GM18909 (cell line): ENCODE measurements at regions not wholly inside any gene's neighbourhood (a gene's known extent, or its start where the extent isn't known, plus 50 kb on each side); places are given as distances from the start of the nearest gene placed in this dataset.

Experiments
- ATAC-seq: cut with Tn5 transposase; IDR thresholded peaks from one replicate; pipeline ENCODE4 v1.9.1; 2021; ENCODE audit warnings: mild to moderate bottlenecking; ENCODE audit not compliant: unreplicated experiment, poor library complexity

- ATAC-seq = no peak
These were observed 660.5 kb upstream of the MAN1A1 start for GRCh38 chr6:120010075-120010474.

GRCh38 chr6:120005292-120005976, 655.9 kb upstream of the MAN1A1 start:
- no peak for ATAC-seq

- ATAC-seq = peak; percentile 65
These were observed 637.5 kb upstream of the MAN1A1 start for GRCh38 chr6:119986934-119987549.

GRCh38 chr6:119985952-119986736, 636.6 kb upstream of the MAN1A1 start:
- no peak for ATAC-seq

- no peak for ATAC-seq
These were observed 631.2 kb upstream of the MAN1A1 start for GRCh38 chr6:119980802-119981201.

GRCh38 chr6:119979862-119980261, 630.3 kb upstream of the MAN1A1 start:
- ATAC-seq = no peak

- peak; percentile 62 for ATAC-seq
These were observed 628.8 kb upstream of the MAN1A1 start for GRCh38 chr6:119978274-119978889.

- no peak for ATAC-seq
These were observed 625.0 kb upstream of the MAN1A1 start for GRCh38 chr6:119974430-119975159.

- ATAC-seq = peak; percentile 58
These were observed 616.9 kb upstream of the MAN1A1 start for GRCh38 chr6:119966484-119966883.

- ATAC-seq = no peak
These were observed 616.3 kb upstream of the MAN1A1 start for GRCh38 chr6:119965900-119966299.

GRCh38 chr6:119965008-119965407, 615.4 kb upstream of the MAN1A1 start:
- no peak for ATAC-seq

- no peak for ATAC-seq
These were observed 612.9 kb upstream of the MAN1A1 start for GRCh38 chr6:119962505-119962904.

GRCh38 chr6:119961450-119961849, 611.9 kb upstream of the MAN1A1 start:
- ATAC-seq = no peak

- ATAC-seq = no peak
These were observed 610.9 kb upstream of the MAN1A1 start for GRCh38 chr6:119960456-119960855.

GRCh38 chr6:119960036-119960435, 610.5 kb upstream of the MAN1A1 start:
- no peak for ATAC-seq

- no peak for ATAC-seq
These were observed 607.6 kb upstream of the MAN1A1 start for GRCh38 chr6:119957195-119957594.

- ATAC-seq = no peak
These were observed 603.1 kb upstream of the MAN1A1 start for GRCh38 chr6:119952696-119953095.

- no peak for ATAC-seq
These were observed 601.1 kb upstream of the MAN1A1 start for GRCh38 chr6:119950681-119951080.

GRCh38 chr6:119942078-119942752, 592.7 kb upstream of the MAN1A1 start:
- no peak for ATAC-seq

- ATAC-seq = no peak
These were observed 589.2 kb upstream of the MAN1A1 start for GRCh38 chr6:119938752-119939151.
